ENCODE measurements at regions not wholly inside any gene's neighbourhood (a gene's known extent, or its start where the extent isn't known, plus 50 kb on each side); places are given as distances from the start of the nearest gene placed in this dataset.

DNA sequence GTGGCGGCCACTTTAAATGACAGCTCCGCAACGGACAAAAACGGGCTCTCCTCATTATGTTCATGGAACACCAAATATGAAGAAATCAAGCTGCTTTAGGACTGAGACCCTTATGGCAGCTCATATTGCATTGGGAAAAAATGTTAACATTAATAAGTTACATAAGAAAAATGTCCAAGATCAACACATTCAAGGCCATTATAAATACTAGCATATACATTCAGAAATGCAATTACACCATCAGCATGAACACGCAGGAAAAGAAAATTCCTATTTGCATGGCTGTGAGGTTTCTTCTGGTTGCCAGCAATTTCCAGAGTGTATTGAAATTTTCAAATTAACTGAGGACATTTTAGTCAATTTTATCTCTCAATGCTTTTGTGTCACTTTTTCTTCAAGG, 374.1 kb upstream of the NRP1 start:
- no peak overlapping the region for H3K27ac ChIP-seq
- intact Hi-C loops (cut with DNase I), result no loop called here
- H3K27me3 ChIP-seq (ENCODE audit: low read depth), result no peaks in the 10 kb centered on the region
- H3K36me3 ChIP-seq, result no peaks in the 10 kb centered on the region
- no peaks in the 10 kb centered on the region for H3K4me1 ChIP-seq
- no peak overlapping the region for H3K4me3 ChIP-seq
- no peaks in the 10 kb centered on the region for H3K9me3 ChIP-seq
- no peak for DNase-seq
- no peak for ATAC-seq
- TF ChIP-seq, protein P1, sequence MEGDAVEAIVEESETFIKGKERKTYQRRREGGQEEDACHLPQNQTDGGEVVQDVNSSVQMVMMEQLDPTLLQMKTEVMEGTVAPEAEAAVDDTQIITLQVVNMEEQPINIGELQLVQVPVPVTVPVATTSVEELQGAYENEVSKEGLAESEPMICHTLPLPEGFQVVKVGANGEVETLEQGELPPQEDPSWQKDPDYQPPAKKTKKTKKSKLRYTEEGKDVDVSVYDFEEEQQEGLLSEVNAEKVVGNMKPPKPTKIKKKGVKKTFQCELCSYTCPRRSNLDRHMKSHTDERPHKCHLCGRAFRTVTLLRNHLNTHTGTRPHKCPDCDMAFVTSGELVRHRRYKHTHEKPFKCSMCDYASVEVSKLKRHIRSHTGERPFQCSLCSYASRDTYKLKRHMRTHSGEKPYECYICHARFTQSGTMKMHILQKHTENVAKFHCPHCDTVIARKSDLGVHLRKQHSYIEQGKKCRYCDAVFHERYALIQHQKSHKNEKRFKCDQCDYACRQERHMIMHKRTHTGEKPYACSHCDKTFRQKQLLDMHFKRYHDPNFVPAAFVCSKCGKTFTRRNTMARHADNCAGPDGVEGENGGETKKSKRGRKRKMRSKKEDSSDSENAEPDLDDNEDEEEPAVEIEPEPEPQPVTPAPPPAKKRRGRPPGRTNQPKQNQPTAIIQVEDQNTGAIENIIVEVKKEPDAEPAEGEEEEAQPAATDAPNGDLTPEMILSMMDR (IDR thresholded peaks at IDR 0.05), result no peak

DNA sequence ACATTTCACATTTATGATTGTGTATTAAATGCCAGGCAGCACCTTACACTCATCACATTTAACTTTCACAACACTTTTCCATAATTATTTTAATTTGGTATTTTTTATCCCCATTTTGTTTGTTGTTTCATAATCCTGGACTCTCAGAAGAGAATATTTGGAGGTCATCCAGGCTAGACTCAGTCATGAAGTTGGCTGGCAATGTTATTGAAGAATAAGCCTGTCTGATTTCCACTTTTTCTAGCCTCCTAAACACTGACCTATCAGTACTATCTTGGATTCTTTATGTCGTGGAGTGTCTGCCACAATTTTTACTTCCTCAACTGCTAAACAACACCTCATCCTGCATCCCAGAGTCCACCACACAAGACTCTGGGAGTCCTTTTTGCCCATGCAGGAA, 372.3 kb upstream of the NRP1 start:
- ATAC-seq, result no peak
- intact Hi-C loops (cut with DNase I), result no loop called here

DNA sequence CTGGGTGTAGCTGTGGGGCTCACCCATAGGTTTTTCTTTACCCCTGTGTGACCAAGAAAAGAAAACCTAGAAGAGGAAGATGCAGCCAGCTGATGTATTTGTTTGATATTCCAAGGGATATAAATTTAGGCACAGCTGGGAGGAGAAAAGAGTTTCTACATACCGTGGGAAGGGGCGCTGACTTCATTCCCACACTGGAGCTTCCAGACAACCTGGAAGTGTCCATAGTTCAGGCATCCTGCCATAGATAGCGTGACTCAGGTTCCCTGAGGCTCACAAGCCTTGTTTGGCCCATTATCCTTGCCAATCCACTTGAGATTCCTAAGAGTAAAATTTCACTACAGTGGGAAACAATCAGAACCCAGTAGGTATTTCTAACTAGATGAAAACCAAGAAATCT, 371.7 kb upstream of the NRP1 start:
- no peaks in the 10 kb centered on the region for H3K9me3 ChIP-seq
- H3K27me3 ChIP-seq (ENCODE audit: low read depth), result no peaks in the 10 kb centered on the region
- ATAC-seq (no peak), DNase-seq (no peak)
- H3K4me1 ChIP-seq, result no peaks in the 10 kb centered on the region
- no peak overlapping the region for H3K27ac ChIP-seq
- H3K4me3 ChIP-seq, result no peak overlapping the region
- TF ChIP-seq, protein P1 (IDR thresholded peaks at IDR 0.05), result no peak
- intact Hi-C loops (cut with DNase I), result no loop called here
- H3K36me3 ChIP-seq, result no peaks in the 10 kb centered on the region

More for the DNA sequence above, 372.3 kb upstream of the NRP1 start:
- Histone ChIP-seq H3K27me3 (ENCODE audit: low read depth) (no peaks in the 10 kb centered on the region), H3K4me1 (no peaks in the 10 kb centered on the region), H3K9me3 (no peaks in the 10 kb centered on the region), H3K4me3 (no peak overlapping the region), H3K27ac (no peak overlapping the region), H3K36me3 (no peaks in the 10 kb centered on the region)
- TF ChIP-seq, protein P1 (IDR thresholded peaks at IDR 0.05), result no peak
- DNase-seq, result no peak

DNA sequence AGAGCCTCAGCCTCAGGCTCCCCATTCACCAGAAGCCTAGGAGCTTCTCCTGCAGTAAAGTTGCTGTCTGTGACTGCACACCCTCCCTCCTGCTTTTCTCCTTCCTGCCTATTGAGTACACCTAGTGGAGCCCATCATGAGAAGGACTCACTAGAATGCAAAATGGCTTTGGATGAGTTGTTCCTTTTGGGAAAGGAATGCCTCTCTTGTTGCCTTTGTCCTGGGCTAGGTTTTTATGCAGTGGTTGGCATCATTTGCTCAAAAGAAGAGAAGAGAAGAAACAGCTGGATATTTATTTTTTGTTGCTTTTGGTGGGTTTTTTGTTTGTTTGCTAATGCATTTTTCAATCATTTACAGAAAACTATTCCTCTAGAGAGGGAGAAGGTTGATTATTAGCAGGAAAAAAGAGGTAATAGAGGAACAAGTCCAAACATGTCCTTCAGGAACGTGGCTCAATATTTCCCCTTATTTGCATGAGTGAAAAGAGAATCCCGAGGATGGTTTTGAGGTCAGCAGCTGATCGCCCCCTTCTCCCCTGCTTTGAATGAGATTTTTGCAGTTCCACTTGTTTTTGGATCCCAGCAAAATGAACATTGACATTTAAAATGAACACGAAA, 369.9 kb upstream of the NRP1 start:
- Histone ChIP-seq H3K9me3 (no peaks in the 10 kb centered on the region), H3K4me1 (no peaks in the 10 kb centered on the region), H3K27me3 (ENCODE audit: low read depth) (no peaks in the 10 kb centered on the region), H3K4me3 (no peak overlapping the region), H3K27ac (no peak overlapping the region), H3K36me3 (no peaks in the 10 kb centered on the region)
- DNase-seq (no peak), ATAC-seq (peak in 1 of 2 donors; percentile 27)
- TF ChIP-seq, protein P1 (IDR thresholded peaks at IDR 0.05), result no peak
- intact Hi-C loops (cut with DNase I), result no loop called here

DNA sequence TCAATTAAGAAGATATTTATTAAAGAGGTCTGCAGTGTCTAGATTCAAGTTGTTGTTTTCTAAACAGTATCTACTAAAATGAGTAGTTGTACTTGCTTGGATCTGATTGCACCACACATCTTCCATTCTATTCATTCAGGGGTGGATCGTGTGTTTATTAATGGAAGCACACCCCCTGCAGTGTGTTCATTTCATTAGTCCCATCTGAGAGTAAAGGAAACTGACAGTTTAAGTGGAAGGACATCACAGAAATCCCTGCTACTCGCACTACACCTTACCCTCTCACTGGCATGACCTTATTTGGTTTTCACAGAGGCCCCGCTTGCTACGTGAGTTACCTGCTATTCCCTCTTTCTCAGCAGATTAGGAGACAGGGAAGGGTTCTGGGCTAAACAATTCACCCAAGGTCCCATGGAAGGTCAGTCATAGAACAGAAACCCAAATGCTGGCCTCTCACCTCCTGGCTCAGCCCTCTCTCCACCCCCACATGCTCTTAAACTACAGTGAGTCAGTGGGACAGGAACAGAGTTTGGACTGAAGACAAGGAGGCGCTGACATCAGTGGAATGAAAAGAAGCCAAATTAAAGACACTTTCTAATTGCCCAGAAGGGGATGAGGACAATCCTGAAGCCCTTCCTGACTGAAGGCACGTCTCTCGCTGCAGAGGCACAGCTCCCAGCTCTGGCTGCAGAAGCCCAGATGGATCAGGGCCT, 369.2 kb upstream of the NRP1 start:
- no peak for DNase-seq
- H3K27me3 ChIP-seq (ENCODE audit: low read depth), result no peaks in the 10 kb centered on the region
- peak in 1 of 2 donors; percentile 19 for ATAC-seq
- no peaks in the 10 kb centered on the region for H3K36me3 ChIP-seq
- TF ChIP-seq, protein P1 (IDR thresholded peaks at IDR 0.05), result no peak
- H3K4me1 ChIP-seq, result no peaks in the 10 kb centered on the region
- H3K9me3 ChIP-seq, result no peaks in the 10 kb centered on the region
- no peak overlapping the region for H3K27ac ChIP-seq
- H3K4me3 ChIP-seq, result no peak overlapping the region
- intact Hi-C loops (cut with DNase I), result no loop called here

Measured in lower lobe of right lung (tissue), 2 donors.